A549 (cell line): ENCODE measurements at regions not wholly inside any gene's neighbourhood (a gene's known extent, or its start where the extent isn't known, plus 50 kb on each side); places are given as distances from the start of the nearest gene placed in this dataset.

ENCODE experiments used
- ATAC-seq, 2 experiments: fragments of 200-7000 bp in 1 of 2; fragments of >200 bp in 1 of 2; cut with Nextera tagmentation in 1 of 2; cut with Tn5 transposase in 1 of 2; 3 replicates each; pipeline versions ENCODE4 v1.8.0 to v1.9.1; 2018 to 2020; ENCODE audit warnings: mild to moderate bottlenecking in 1 of 2, moderate library complexity in 1 of 2
- CTCF ChIA-PET: fragments of 300-600 bp; sonication (Branson Sonifier 250); formaldehyde crosslinking; extraction: SDS; loops from one replicate; lab custom pipeline; 2021; ENCODE audit warnings: antibody characterized with exemption, inconsistent platforms; lab: Yijun Ruan, JAX
- POLR2A ChIA-PET: fragments of 350-600 bp; formaldehyde crosslinking; extraction: SDS; loops from one replicate; lab custom pipeline; 2021; ENCODE audit warnings: antibody characterized with exemption, inconsistent platforms; lab: Yijun Ruan, JAX
- DNase-seq, 2 experiments: peaks; one replicate each; pipeline versions ENCODE4 v3.0.0 to v3.0.0-alpha.2; 2011 to 2016; ENCODE audit warnings: low read depth in 1 of 2, low spot score in 1 of 2
- FAIRE-seq: peaks from 2 replicates; lab custom pipeline; 2011; peaks lifted over from hg19 to GRCh38; lab: Jason Lieb, UNC
- H3K27ac ChIP-seq, 2 experiments: fragments of >200 bp; sonication (Bioruptor Twin); formaldehyde crosslinking; 3 replicates each; pipeline ENCODE4 v1.5.1; 2016 to 2017
- H3K4me1 ChIP-seq: fragments of >200 bp; sonication (Bioruptor Twin); formaldehyde crosslinking; 3 replicates; pipeline ENCODE4 v1.6.1; 2016
- H3K4me2 ChIP-seq: fragments of >200 bp; sonication (Bioruptor Twin); formaldehyde crosslinking; 3 replicates; pipeline ENCODE4 v1.6.1; 2016
- H3K4me3 ChIP-seq: fragments of >200 bp; sonication (Bioruptor Twin); formaldehyde crosslinking; 3 replicates; pipeline ENCODE4 v1.5.1; 2016
- H3K9me3 ChIP-seq: fragments of >200 bp; sonication (Bioruptor Twin); formaldehyde crosslinking; 3 replicates; pipeline ENCODE4 v1.6.1; 2016
- CHD4 ChIP-seq: fragments of 200-600 bp; sonication (generic); IDR thresholded peaks from 2 replicates; pipeline ENCODE4 v1.6.1; 2016; ENCODE audit warnings: antibody characterized with exemption, mild to moderate bottlenecking, borderline replicate concordance
- EHMT2 ChIP-seq: fragments of 200-600 bp; sonication (generic); IDR thresholded peaks from 2 replicates; pipeline ENCODE4 v1.6.1; 2016; ENCODE audit warnings: antibody characterized with exemption, low read depth, mild to moderate bottlenecking, moderate library complexity
- FOSB ChIP-seq: fragments of 250-450 bp; sonication (Bioruptor Pico); IDR thresholded peaks from 2 replicates; pipeline ENCODE4 v1.5.0; 2020; ENCODE audit warnings: mild to moderate bottlenecking, moderate library complexity
- HDAC2 ChIP-seq: fragments of 200-600 bp; sonication (generic); IDR thresholded peaks from 2 replicates; pipeline ENCODE4 v1.6.1; 2016
- HEYL ChIP-seq: fragments of 250-450 bp; sonication (Bioruptor Pico); IDR thresholded peaks from 2 replicates; pipeline ENCODE4 v1.8.0; 2021; ENCODE audit warnings: mild to moderate bottlenecking, moderate library complexity
- HOXA7 ChIP-seq: fragments of 250-450 bp; sonication (Bioruptor Pico); IDR thresholded peaks from 2 replicates; pipeline ENCODE4 v1.5.0; 2020; ENCODE audit warnings: mild to moderate bottlenecking, moderate library complexity
- HOXB13 ChIP-seq: fragments of 250-450 bp; sonication (Bioruptor Pico); IDR thresholded peaks from 2 replicates; pipeline ENCODE4 v1.5.0; 2020; ENCODE audit warnings: low read depth, mild to moderate bottlenecking, moderate library complexity
- HOXB5 ChIP-seq: fragments of 250-450 bp; sonication (Bioruptor Pico); IDR thresholded peaks from 2 replicates; pipeline ENCODE4 v1.5.0; 2020; ENCODE audit warnings: mild to moderate bottlenecking, moderate library complexity
- JUN ChIP-seq, 2 experiments: fragments of >200 bp; sonication (Bioruptor Twin); formaldehyde crosslinking; IDR thresholded peaks; 2 replicates in 1 of 2; 3 replicates in 1 of 2; pipeline ENCODE4 v1.6.1; 2016 to 2017
- JUNB ChIP-seq: fragments of >200 bp; sonication (Bioruptor Twin); formaldehyde crosslinking; IDR thresholded peaks from 2 replicates; pipeline ENCODE4 v1.6.1; 2016
- KDM1A ChIP-seq: fragments of 200-600 bp; sonication (generic); IDR thresholded peaks from 2 replicates; pipeline ENCODE4 v1.6.1; 2016; ENCODE audit warnings: low read depth, mild to moderate bottlenecking
- MAFK ChIP-seq: fragments of 450-650 bp; IDR thresholded peaks from 2 replicates; pipeline ENCODE4 v1.6.1; 2014; ENCODE audit not compliant: partially characterized antibody
- MAZ ChIP-seq: fragments of 150-350 bp; IDR thresholded peaks from 2 replicates; pipeline ENCODE4 v1.6.1; 2014; ENCODE audit warnings: antibody characterized with exemption, low read depth, low read length, borderline replicate concordance
- MYC ChIP-seq: IDR thresholded peaks from 2 replicates; pipeline ENCODE4 v1.6.1; 2012; ENCODE audit warnings: mild to moderate bottlenecking, inconsistent platforms, low read length, improper control_type of control experiment, borderline replicate concordance
- PHF8 ChIP-seq: fragments of 200-600 bp; sonication (generic); IDR thresholded peaks from 2 replicates; pipeline ENCODE4 v1.6.1; 2016; ENCODE audit warnings: low read depth, mild to moderate bottlenecking, antibody characterized with exemption, moderate library complexity, borderline replicate concordance
- POLR2A ChIP-seq: IDR thresholded peaks from 2 replicates; pipeline ENCODE4 v1.6.1; 2012; ENCODE audit warnings: mild to moderate bottlenecking, low read length
- POLR2AphosphoS2 ChIP-seq: conservative IDR thresholded peaks from 2 replicates; pipeline ENCODE4 v1.6.1; 2012; ENCODE audit warnings: low read length, improper control_type of control experiment, inconsistent platforms
- RAD21 ChIP-seq, 2 experiments: fragments of >200 bp in 1 of 2; sonication (Bioruptor Twin) in 1 of 2; formaldehyde crosslinking in 1 of 2; IDR thresholded peaks in 1 of 2; conservative IDR thresholded peaks in 1 of 2; 2 replicates in 1 of 2; 3 replicates in 1 of 2; pipeline ENCODE4 v1.6.1; 2012 to 2018; ENCODE audit warnings: inconsistent platforms in 1 of 2
- REST ChIP-seq: fragments of 200-600 bp; sonication (generic); IDR thresholded peaks from 2 replicates; pipeline ENCODE4 v1.6.1; 2016; ENCODE audit warnings: antibody characterized with exemption, mild to moderate bottlenecking, moderate library complexity
- RFX5 ChIP-seq: fragments of 450-650 bp; IDR thresholded peaks from 2 replicates; pipeline ENCODE4 v1.7.1; 2014; ENCODE audit warnings: antibody characterized with exemption, mild to moderate bottlenecking, moderate library complexity
- USF2 ChIP-seq: fragments of 450-650 bp; IDR thresholded peaks from 2 replicates; pipeline ENCODE4 v1.6.1; 2014; ENCODE audit warnings: antibody characterized with exemption
- ZSCAN20 ChIP-seq: fragments of 250-450 bp; sonication (Bioruptor Pico); IDR thresholded peaks from 2 replicates; pipeline ENCODE4 v1.8.0; 2022; ENCODE audit warnings: mild to moderate bottlenecking, moderate library complexity
- WGBS: methylation state at CpG from one replicate; pipeline ENCODE4 v1.1.6; 2017; ENCODE audit errors: missing lambda C conversion rate; 5-methylcytosine and 5-hydroxymethylcytosine counted together

- Histone ChIP-seq H3K4me2 (no peak overlapping the region), H3K9me3 (no peaks in the 10 kb centered on the region), H3K27ac (no peak overlapping the region), H3K4me3 (no peak overlapping the region), H3K4me1 (no peaks in the 10 kb centered on the region)
- no peak for TF ChIP-seq MYC
- TF ChIP-seq EHMT2, result no peak
- TF ChIP-seq RAD21 (conservative IDR thresholded peaks at IDR 0.05 in 1 of 2, IDR thresholded peaks at IDR 0.05 in 1 of 2), result no peak
- TF ChIP-seq USF2, result no peak
- TF ChIP-seq HOXA7 (CRISPR knock-in tag), result no peak
- TF ChIP-seq PHF8, result no peak
- no peak for TF ChIP-seq ZSCAN20 (CRISPR knock-in tag)
- TF ChIP-seq MAZ, result no peak
- TF ChIP-seq JUNB, result no peak
- TF ChIP-seq HOXB5 (CRISPR knock-in tag), result no peak
- no peak for TF ChIP-seq HDAC2
- TF ChIP-seq POLR2A, result no peak
- no peak for TF ChIP-seq HEYL
- no peak for TF ChIP-seq RFX5
- TF ChIP-seq KDM1A, result no peak
- TF ChIP-seq REST, result no peak
- TF ChIP-seq HOXB13, result no peak
- no peak for TF ChIP-seq POLR2AphosphoS2
- TF ChIP-seq JUN (IDR thresholded peaks at IDR 0.05), result no peak
- POLR2A ChIA-PET, result no interaction called here
- FAIRE-seq (no peak), DNase-seq (no peak), ATAC-seq (no peak)
- 56% methylated on average over 2 of the region's 2 CpGs for WGBS
- CTCF ChIA-PET, result no interaction called here
Measured at GRCh38 chr10:113243311-113243710, 293.3 kb downstream of the TCF7L2 start.

GRCh38 chr10:113244750-113245149 is 294.7 kb downstream of the TCF7L2 start:
- ATAC-seq, result no peak
- Histone ChIP-seq H3K9me3 (no peaks in the 10 kb centered on the region), H3K4me2 (no peak overlapping the region), H3K27ac (no peak overlapping the region), H3K4me1 (no peaks in the 10 kb centered on the region), H3K4me3 (no peak overlapping the region)
- 77% methylated on average over 5 of the region's 5 CpGs for WGBS
- DNase-seq, result no peak
- CTCF ChIA-PET, result interaction anchor here (0.8 to 0.9 kb wide), 3 partner anchors 13 to 465 kb away, joined by 3 read pairs; no protein-coding TSS in a partner anchor
- TF ChIP-seq RAD21 (conservative IDR thresholded peaks at IDR 0.05 in 1 of 2, IDR thresholded peaks at IDR 0.05 in 1 of 2), result no peak
- peak; percentile 59 for TF ChIP-seq MAFK
- POLR2A ChIA-PET, result no interaction called here
- FAIRE-seq, result no peak

GRCh38 chr10:113245286-113245685 is 295.2 kb downstream of the TCF7L2 start:
- ATAC-seq (no peak), DNase-seq (no peak), FAIRE-seq (no peak)
- no peak overlapping the region for H3K27ac ChIP-seq
- ChIA-PET CTCF (interaction anchor here (0.9 kb wide), 1 partner anchor 24 kb away, joined by 3 read pairs; no protein-coding TSS in a partner anchor), POLR2A (no interaction called here)
- H3K4me3 ChIP-seq, result no peak overlapping the region
- H3K4me1 ChIP-seq, result no peaks in the 10 kb centered on the region
- 26% methylated on average over 3 of the region's 3 CpGs for WGBS
- H3K9me3 ChIP-seq, result no peaks in the 10 kb centered on the region
- H3K4me2 ChIP-seq, result no peak overlapping the region
- TF ChIP-seq CHD4 (no peak), FOSB (no peak)
- TF ChIP-seq, all 56 proteins: peak for 0
